ENCODE measurements at regions not wholly inside any gene's neighbourhood (a gene's known extent, or its start where the extent isn't known, plus 50 kb on each side); places are given as distances from the start of the nearest gene placed in this dataset.

DNA sequence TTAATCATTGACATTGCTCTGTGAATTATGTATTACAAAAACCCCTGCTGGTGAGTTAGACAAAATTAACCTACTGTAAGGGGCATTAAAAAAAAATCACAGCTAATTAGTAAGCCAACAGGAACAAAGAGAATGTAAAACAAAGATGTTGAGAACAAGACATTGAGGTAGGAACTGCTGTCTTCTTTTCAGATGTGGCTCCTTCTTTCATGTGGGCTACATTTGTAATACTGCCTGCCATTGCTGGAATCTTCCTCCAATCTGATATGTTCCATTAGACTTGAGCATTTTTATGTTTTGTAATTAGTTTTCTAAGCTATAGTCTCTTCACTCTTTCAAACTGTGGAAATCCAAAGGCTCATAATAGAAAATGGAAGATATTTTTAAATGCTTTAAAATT, 353.0 kb downstream of the ADGRL2 start:
- TF ChIP-seq, protein P1, sequence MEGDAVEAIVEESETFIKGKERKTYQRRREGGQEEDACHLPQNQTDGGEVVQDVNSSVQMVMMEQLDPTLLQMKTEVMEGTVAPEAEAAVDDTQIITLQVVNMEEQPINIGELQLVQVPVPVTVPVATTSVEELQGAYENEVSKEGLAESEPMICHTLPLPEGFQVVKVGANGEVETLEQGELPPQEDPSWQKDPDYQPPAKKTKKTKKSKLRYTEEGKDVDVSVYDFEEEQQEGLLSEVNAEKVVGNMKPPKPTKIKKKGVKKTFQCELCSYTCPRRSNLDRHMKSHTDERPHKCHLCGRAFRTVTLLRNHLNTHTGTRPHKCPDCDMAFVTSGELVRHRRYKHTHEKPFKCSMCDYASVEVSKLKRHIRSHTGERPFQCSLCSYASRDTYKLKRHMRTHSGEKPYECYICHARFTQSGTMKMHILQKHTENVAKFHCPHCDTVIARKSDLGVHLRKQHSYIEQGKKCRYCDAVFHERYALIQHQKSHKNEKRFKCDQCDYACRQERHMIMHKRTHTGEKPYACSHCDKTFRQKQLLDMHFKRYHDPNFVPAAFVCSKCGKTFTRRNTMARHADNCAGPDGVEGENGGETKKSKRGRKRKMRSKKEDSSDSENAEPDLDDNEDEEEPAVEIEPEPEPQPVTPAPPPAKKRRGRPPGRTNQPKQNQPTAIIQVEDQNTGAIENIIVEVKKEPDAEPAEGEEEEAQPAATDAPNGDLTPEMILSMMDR (IDR thresholded peaks at IDR 0.05), result no peak
- TF ChIP-seq POLR2AphosphoS5 (IDR thresholded peaks at IDR 0.05) (no peak), POLR2A (IDR thresholded peaks at IDR 0.05) (no peak)

All from stomach (tissue), 4 donors.